ENCODE measurements at regions not wholly inside any gene's neighbourhood (a gene's known extent, or its start where the extent isn't known, plus 50 kb on each side); places are given as distances from the start of the nearest gene placed in this dataset.
"Not testable (repeated sequence)": the region's sequence is repeated elsewhere in the genome, so short reads cannot be mapped to it uniquely, and the experiment has no call there.

DNA sequence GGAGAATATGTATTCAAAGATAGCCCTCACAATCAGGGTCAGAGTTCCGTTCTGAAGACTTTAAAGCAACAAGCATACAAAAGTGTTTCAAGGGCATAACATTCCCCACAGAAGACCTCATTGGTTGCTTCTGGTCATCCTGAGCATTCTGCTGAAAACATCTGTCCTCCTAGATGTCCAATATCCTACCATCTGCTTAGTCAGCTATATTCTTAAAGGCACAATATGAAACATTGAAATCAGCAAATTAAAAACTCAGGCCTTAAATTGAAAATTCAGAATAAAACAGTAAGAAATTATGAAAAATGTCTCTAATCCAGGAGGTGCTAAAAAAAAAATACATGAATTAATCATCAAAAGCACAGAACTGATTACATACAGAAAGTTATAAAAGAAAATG lies 1491.2 kb upstream of the PRR20A start:
- H2BK12ac ChIP-seq (ENCODE audit: low read length), result no peak overlapping the region
- no peak overlapping the region for H4K12ac ChIP-seq (ENCODE audit: low read depth, low read length)
- no peak overlapping the region for H3K18ac ChIP-seq (ENCODE audit: low read length)
- H3K23ac ChIP-seq (ENCODE audit: low read length), result no peak overlapping the region
- H3K27ac ChIP-seq (ENCODE audit: low read depth, low read length), result no peak overlapping the region
- H3K27me3 ChIP-seq (ENCODE audit: insufficient read depth, low read length), result no peaks in the 10 kb centered on the region
- H3K79me1 ChIP-seq (ENCODE audit: low read length), result no peaks in the 10 kb centered on the region
- no peaks in the 10 kb centered on the region for H3K79me2 ChIP-seq (ENCODE audit: control insufficient read depth, insufficient read depth, low read length, poor library complexity)
- H2BK120ac ChIP-seq (ENCODE audit: insufficient read depth, low read length, poor library complexity), result no peak overlapping the region
- H3K4ac ChIP-seq (ENCODE audit: low read depth, low read length), result no peak overlapping the region
- DNase-seq, result no peak
- H2AK5ac ChIP-seq (ENCODE audit: low read length), result no peak overlapping the region
- H3K9ac ChIP-seq (ENCODE audit: low read length), result no peak overlapping the region
- no peaks in the 10 kb centered on the region for H3K4me1 ChIP-seq (ENCODE audit: control insufficient read depth in 1 of 2, insufficient read depth in 2 of 2, low read length in 2 of 2)
- H3K36me3 ChIP-seq (ENCODE audit: control insufficient read depth in 1 of 2, insufficient read depth in 2 of 2, low read length in 2 of 2), result no peaks in the 10 kb centered on the region
- H3K4me3 ChIP-seq (ENCODE audit: low read depth, low read length), result no peak overlapping the region
- no peak overlapping the region for H3K14ac ChIP-seq (ENCODE audit: low read length)
- H2AFZ ChIP-seq (ENCODE audit: insufficient read depth, low read length, poor library complexity), result no peak overlapping the region
- WGBS (ENCODE audit: extremely low coverage, insufficient coverage, insufficient read length), result no CpG with 5 or more reads among the region's 1 CpG
- H4K8ac ChIP-seq (ENCODE audit: low read depth, low read length), result no peak overlapping the region
- no peak overlapping the region for H3K4me2 ChIP-seq (ENCODE audit: low read length)
- H4K91ac ChIP-seq (ENCODE audit: low read depth, low read length), result no peak overlapping the region
- H3K9me3 ChIP-seq (ENCODE audit: insufficient read depth, low read depth, low read length), result no peaks in the 10 kb centered on the region
- H2BK5ac ChIP-seq (ENCODE audit: low read depth, low read length, poor library complexity), result no peak overlapping the region

GRCh38 chr13:55652657-55653056 lies 1488.1 kb upstream of the PRR20A start:
- Histone ChIP-seq H3K79me1 (ENCODE audit: low read length) (no peaks in the 10 kb centered on the region), H2BK120ac (ENCODE audit: insufficient read depth, low read length, poor library complexity) (no peak overlapping the region), H3K9ac (ENCODE audit: low read length) (no peak overlapping the region), H3K79me2 (ENCODE audit: control insufficient read depth, insufficient read depth, low read length, poor library complexity) (no peaks in the 10 kb centered on the region), H3K4me3 (ENCODE audit: low read depth, low read length) (no peak overlapping the region), H3K36me3 (ENCODE audit: control insufficient read depth in 1 of 2, insufficient read depth in 2 of 2, low read length in 2 of 2) (no peaks in the 10 kb centered on the region), H3K18ac (ENCODE audit: low read length) (no peak overlapping the region), H3K27ac (ENCODE audit: low read depth, low read length) (no peak overlapping the region), H3K4me2 (ENCODE audit: low read length) (no peak overlapping the region), H2BK5ac (ENCODE audit: low read depth, low read length, poor library complexity) (no peak overlapping the region), H4K8ac (ENCODE audit: low read depth, low read length) (no peak overlapping the region), H4K12ac (ENCODE audit: low read depth, low read length) (no peak overlapping the region), H2BK12ac (ENCODE audit: low read length) (no peak overlapping the region), H3K27me3 (ENCODE audit: insufficient read depth, low read length) (no peaks in the 10 kb centered on the region), H4K91ac (ENCODE audit: low read depth, low read length) (no peak overlapping the region), H3K4ac (ENCODE audit: low read depth, low read length) (no peak overlapping the region), H2AK5ac (ENCODE audit: low read length) (no peak overlapping the region), H3K4me1 (ENCODE audit: control insufficient read depth in 1 of 2, insufficient read depth in 2 of 2, low read length in 2 of 2) (no peaks in the 10 kb centered on the region), H3K14ac (ENCODE audit: low read length) (no peak overlapping the region), H3K9me3 (ENCODE audit: insufficient read depth, low read depth, low read length) (no peaks in the 10 kb centered on the region), H2AFZ (ENCODE audit: insufficient read depth, low read length, poor library complexity) (no peak overlapping the region), H3K23ac (ENCODE audit: low read length) (no peak overlapping the region)
- no CpG with 5 or more reads among the region's 5 CpGs for WGBS (ENCODE audit: extremely low coverage, insufficient coverage, insufficient read length)
- no peak for DNase-seq

- H2AFZ ChIP-seq (ENCODE audit: insufficient read depth, low read length, poor library complexity), result no peak overlapping the region
- H3K4me1 ChIP-seq (ENCODE audit: control insufficient read depth in 1 of 2, insufficient read depth in 2 of 2, low read length in 2 of 2), result no peaks in the 10 kb centered on the region
- H3K18ac ChIP-seq (ENCODE audit: low read length), result no peak overlapping the region
- H2AK5ac ChIP-seq (ENCODE audit: low read length), result no peak overlapping the region
- H3K14ac ChIP-seq (ENCODE audit: low read length), result no peak overlapping the region
- no CpG with 5 or more reads among the region's 3 CpGs for WGBS (ENCODE audit: extremely low coverage, insufficient coverage, insufficient read length)
- no peak overlapping the region for H3K4me2 ChIP-seq (ENCODE audit: low read length)
- no peaks in the 10 kb centered on the region for H3K27me3 ChIP-seq (ENCODE audit: insufficient read depth, low read length)
- H4K91ac ChIP-seq (ENCODE audit: low read depth, low read length), result no peak overlapping the region
- no peaks in the 10 kb centered on the region for H3K79me2 ChIP-seq (ENCODE audit: control insufficient read depth, insufficient read depth, low read length, poor library complexity)
- no peaks in the 10 kb centered on the region for H3K79me1 ChIP-seq (ENCODE audit: low read length)
- H2BK12ac ChIP-seq (ENCODE audit: low read length), result no peak overlapping the region
- no peak overlapping the region for H4K8ac ChIP-seq (ENCODE audit: low read depth, low read length)
- H3K23ac ChIP-seq (ENCODE audit: low read length), result no peak overlapping the region
- no peak overlapping the region for H4K12ac ChIP-seq (ENCODE audit: low read depth, low read length)
- no peak overlapping the region for H2BK5ac ChIP-seq (ENCODE audit: low read depth, low read length, poor library complexity)
- DNase-seq, result no peak
- H3K9me3 ChIP-seq (ENCODE audit: insufficient read depth, low read depth, low read length), result no peaks in the 10 kb centered on the region
- H3K27ac ChIP-seq (ENCODE audit: low read depth, low read length), result no peak overlapping the region
- H3K9ac ChIP-seq (ENCODE audit: low read length), result no peak overlapping the region
- no peak overlapping the region for H2BK120ac ChIP-seq (ENCODE audit: insufficient read depth, low read length, poor library complexity)
- H3K4me3 ChIP-seq (ENCODE audit: low read depth, low read length), result no peak overlapping the region
- no peak overlapping the region for H3K4ac ChIP-seq (ENCODE audit: low read depth, low read length)
- H3K36me3 ChIP-seq (ENCODE audit: control insufficient read depth in 1 of 2, insufficient read depth in 2 of 2, low read length in 2 of 2), result no peaks in the 10 kb centered on the region
These were observed 1487.2 kb upstream of the PRR20A start for GRCh38 chr13:55653497-55653896.

DNA sequence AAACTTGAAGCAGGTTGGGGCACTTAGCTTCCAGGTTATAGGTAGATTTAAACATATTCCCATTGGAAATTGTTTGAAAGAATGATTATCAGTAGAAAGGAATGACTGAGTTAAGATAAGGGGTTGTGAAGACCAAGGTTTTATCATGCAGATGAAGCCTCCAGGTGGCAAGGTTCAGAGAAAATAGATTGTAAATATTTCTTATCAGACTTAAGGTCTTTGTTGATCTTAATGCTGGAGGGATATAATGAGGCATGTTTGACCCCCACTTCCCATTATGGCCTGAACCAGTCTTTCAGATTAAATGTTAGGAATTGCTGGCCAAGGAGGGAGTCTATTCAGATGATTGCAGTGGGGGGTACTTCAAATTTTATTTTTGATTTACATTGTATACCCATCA lies 1486.5 kb upstream of the PRR20A start:
- Histone ChIP-seq H3K4me2 (ENCODE audit: low read length) (no peak overlapping the region), H3K79me1 (ENCODE audit: low read length) (no peaks in the 10 kb centered on the region), H2BK120ac (ENCODE audit: insufficient read depth, low read length, poor library complexity) (no peak overlapping the region), H3K4me1 (ENCODE audit: control insufficient read depth in 1 of 2, insufficient read depth in 2 of 2, low read length in 2 of 2) (no peaks in the 10 kb centered on the region), H2BK12ac (ENCODE audit: low read length) (no peak overlapping the region), H3K18ac (ENCODE audit: low read length) (no peak overlapping the region), H2AFZ (ENCODE audit: insufficient read depth, low read length, poor library complexity) (no peak overlapping the region), H3K14ac (ENCODE audit: low read length) (no peak overlapping the region), H3K27ac (ENCODE audit: low read depth, low read length) (no peak overlapping the region), H3K79me2 (ENCODE audit: control insufficient read depth, insufficient read depth, low read length, poor library complexity) (no peaks in the 10 kb centered on the region), H2AK5ac (ENCODE audit: low read length) (no peak overlapping the region), H3K23ac (ENCODE audit: low read length) (no peak overlapping the region), H4K8ac (ENCODE audit: low read depth, low read length) (no peak overlapping the region), H3K27me3 (ENCODE audit: insufficient read depth, low read length) (no peaks in the 10 kb centered on the region), H3K4me3 (ENCODE audit: low read depth, low read length) (no peak overlapping the region), H4K12ac (ENCODE audit: low read depth, low read length) (no peak overlapping the region), H3K36me3 (ENCODE audit: control insufficient read depth in 1 of 2, insufficient read depth in 2 of 2, low read length in 2 of 2) (no peaks in the 10 kb centered on the region), H2BK5ac (ENCODE audit: low read depth, low read length, poor library complexity) (no peak overlapping the region), H3K9ac (ENCODE audit: low read length) (no peak overlapping the region), H4K91ac (ENCODE audit: low read depth, low read length) (no peak overlapping the region), H3K4ac (ENCODE audit: low read depth, low read length) (no peak overlapping the region), H3K9me3 (ENCODE audit: insufficient read depth, low read depth, low read length) (no peaks in the 10 kb centered on the region)
- no peak for DNase-seq

GRCh38 chr13:55660264-55660663 lies 1480.5 kb upstream of the PRR20A start:
- no CpG with 5 or more reads among the region's 5 CpGs for WGBS (ENCODE audit: extremely low coverage, insufficient coverage, insufficient read length)
- not testable (repeated sequence) for H3K27ac ChIP-seq (ENCODE audit: low read depth, low read length); H3K9ac ChIP-seq (ENCODE audit: low read length); H3K14ac ChIP-seq (ENCODE audit: low read length); H3K4me2 ChIP-seq (ENCODE audit: low read length); H3K79me2 ChIP-seq (ENCODE audit: control insufficient read depth, insufficient read depth, low read length, poor library complexity); H3K79me1 ChIP-seq (ENCODE audit: low read length); H3K27me3 ChIP-seq (ENCODE audit: insufficient read depth, low read length); H3K18ac ChIP-seq (ENCODE audit: low read length); H2BK12ac ChIP-seq (ENCODE audit: low read length); DNase-seq; H3K9me3 ChIP-seq (ENCODE audit: insufficient read depth, low read depth, low read length); H4K12ac ChIP-seq (ENCODE audit: low read depth, low read length); H4K91ac ChIP-seq (ENCODE audit: low read depth, low read length); H2BK5ac ChIP-seq (ENCODE audit: low read depth, low read length, poor library complexity); H3K4me1 ChIP-seq (ENCODE audit: control insufficient read depth in 1 of 2, insufficient read depth in 2 of 2, low read length in 2 of 2); H2AFZ ChIP-seq (ENCODE audit: insufficient read depth, low read length, poor library complexity); H3K4ac ChIP-seq (ENCODE audit: low read depth, low read length); H3K4me3 ChIP-seq (ENCODE audit: low read depth, low read length); H3K23ac ChIP-seq (ENCODE audit: low read length); H2AK5ac ChIP-seq (ENCODE audit: low read length); H3K36me3 ChIP-seq (ENCODE audit: control insufficient read depth in 1 of 2, insufficient read depth in 2 of 2, low read length in 2 of 2); H2BK120ac ChIP-seq (ENCODE audit: insufficient read depth, low read length, poor library complexity); H4K8ac ChIP-seq (ENCODE audit: low read depth, low read length)
